K562 (cell line): ENCODE measurements at regions not wholly inside any gene's neighbourhood (a gene's known extent, or its start where the extent isn't known, plus 50 kb on each side); places are given as distances from the start of the nearest gene placed in this dataset.

Experiments used
- ATAC-seq: fragments of 200-7000 bp; cut with Tn5 transposase; 3 replicates; pipeline ENCODE4 v1.9.1; 2020; ENCODE audit warnings: moderate library complexity
- BruUV-seq: library from RNA; stranded (reverse); fragments of 400-500 nt; replicated peaks from 2 replicates; lab custom pipeline; 2021; lab: Mats Ljungman, UMichigan
- CTCF ChIA-PET: fragments of 300-600 bp; formaldehyde crosslinking; extraction: SDS; loops from one replicate; lab custom pipeline; 2021; ENCODE audit warnings: low intra/inter-chr PET ratio; lab: Yijun Ruan, JAX
- POLR2A ChIA-PET: fragments of 300-600, 350-650 bp; sonication (Branson Sonifier 250); formaldehyde crosslinking; extraction: SDS; loops from one replicate; lab custom pipeline; 2021; ENCODE audit warnings: antibody characterized with exemption, inconsistent platforms; lab: Yijun Ruan, JAX
- DNase-seq, 4 experiments: peaks; one replicate each; pipeline versions ENCODE4 v3.0.0 to v3.0.0-alpha.2; 2011 to 2018; ENCODE audit warnings: low spot score in 3 of 4, mixed read lengths in 3 of 4; ENCODE audit errors: extremely low read depth in 1 of 4
- FAIRE-seq: peaks from 2 replicates; lab custom pipeline; 2011; peaks lifted over from hg19 to GRCh38; lab: Jason Lieb, UNC
- H2AFZ ChIP-seq: 2 replicates; pipeline ENCODE4 v1.6.0; 2011; ENCODE audit warnings: low read depth, low read length, control low read depth, inconsistent platforms
- H3K27ac ChIP-seq: fragments of 200-600 bp; 3 replicates; pipeline ENCODE4 v1.8.0; 2011; ENCODE audit warnings: low read depth, mild to moderate bottlenecking, control low read depth, inconsistent platforms, low read length, moderate library complexity, mixed read lengths; ENCODE audit errors: extremely low read depth
- H3K27me3 ChIP-seq, 2 experiments: fragments of 300-600 bp in 1 of 2; 2 replicates in 1 of 2; 3 replicates in 1 of 2; pipeline versions ENCODE4 v1.6.0 to v1.8.0; 2011; ENCODE audit warnings: inconsistent platforms in 2 of 2, low read length in 2 of 2, mild to moderate bottlenecking in 1 of 2, mixed read lengths in 1 of 2, moderate library complexity in 1 of 2; ENCODE audit not compliant: control insufficient read depth in 2 of 2, insufficient read depth in 2 of 2
- H3K36me3 ChIP-seq: fragments of 300-600 bp; 3 replicates; pipeline ENCODE4 v1.8.0; 2011; ENCODE audit warnings: mild to moderate bottlenecking, low read length, inconsistent platforms; ENCODE audit not compliant: control insufficient read depth, insufficient read depth
- H3K4me1 ChIP-seq, 2 experiments: fragments of 200-600 bp in 1 of 2; replicated peaks in 1 of 2; 2 replicates in 1 of 2; 3 replicates in 1 of 2; pipeline versions ENCODE4 v1.5.1 to v1.8.0; 2011; ENCODE audit warnings: inconsistent platforms in 2 of 2, low read length in 2 of 2, mild to moderate bottlenecking in 1 of 2, mixed read lengths in 1 of 2, moderate library complexity in 1 of 2; ENCODE audit not compliant: control insufficient read depth in 2 of 2, insufficient read depth in 2 of 2
- H3K4me2 ChIP-seq: 2 replicates; pipeline ENCODE4 v1.6.1; 2011; ENCODE audit warnings: low read length, control low read depth, inconsistent platforms, mixed read lengths; ENCODE audit not compliant: insufficient read depth
- H3K4me3 ChIP-seq: fragments of 200-600 bp; sonication (generic), shearing (Covaris generic); 2 replicates; pipeline ENCODE4 v1.5.1; 2016; ENCODE audit warnings: control low read depth, inconsistent platforms
- H3K79me2 ChIP-seq: fragments of 200-600 bp; 3 replicates; pipeline ENCODE4 v1.8.0; 2011; ENCODE audit warnings: low read length, inconsistent platforms; ENCODE audit not compliant: control insufficient read depth, insufficient read depth
- H3K9ac ChIP-seq, 2 experiments: 2 replicates each; pipeline versions ENCODE4 v1.6.0 to v1.6.1; 2011; ENCODE audit warnings: low read depth in 2 of 2, low read length in 2 of 2, control low read depth in 1 of 2, inconsistent platforms in 1 of 2, mild to moderate bottlenecking in 1 of 2, mixed read lengths in 1 of 2; ENCODE audit not compliant: insufficient read depth in 1 of 2
- H3K9me1 ChIP-seq: one replicate; pipeline ENCODE4 v1.6.0; 2011; ENCODE audit warnings: inconsistent platforms, mild to moderate bottlenecking, low read length, moderate library complexity; ENCODE audit not compliant: control insufficient read depth, insufficient read depth
- H3K9me3 ChIP-seq: replicated peaks from 2 replicates; pipeline ENCODE4 v1.5.1; 2011; ENCODE audit warnings: low read depth, low read length, inconsistent platforms; ENCODE audit not compliant: control insufficient read depth, insufficient read depth
- H4K20me1 ChIP-seq: replicated peaks from 2 replicates; pipeline ENCODE4 v1.6.1; 2011; ENCODE audit warnings: low read length, inconsistent platforms, mixed read lengths; ENCODE audit not compliant: control insufficient read depth, insufficient read depth
- ARHGAP35 ChIP-seq: fragments of 450-650 bp; IDR thresholded peaks from 2 replicates; pipeline ENCODE4 v1.6.1; 2018; ENCODE audit not compliant: partially characterized antibody
- CBX3 ChIP-seq, 2 experiments: IDR thresholded peaks; 1 replicate in 1 of 2; 2 replicates in 1 of 2; pipeline ENCODE4 v1.6.1; 2012; ENCODE audit warnings: inconsistent platforms in 2 of 2, low read length in 2 of 2, borderline replicate concordance in 1 of 2, control low read depth in 1 of 2
- EGR1 ChIP-seq: fragments of 450-650 bp; conservative IDR thresholded peaks from 2 replicates; pipeline ENCODE4 v1.6.1; 2017; ENCODE audit warnings: mild to moderate bottlenecking
- MYNN ChIP-seq, 2 experiments: sonication (generic); formaldehyde crosslinking in 1 of 2; IDR thresholded peaks; 2 replicates each; pipeline versions ENCODE4 v1.5.0 to v1.6.1; 2016 to 2020; ENCODE audit warnings: antibody characterized with exemption in 1 of 2, missing genetic modification reagents in 1 of 2
- PREB ChIP-seq: sonication (generic); formaldehyde crosslinking; IDR thresholded peaks from 2 replicates; pipeline ENCODE4 v1.8.1; 2023; ENCODE audit warnings: mild to moderate bottlenecking, missing genetic modification reagents
- PTBP1 ChIP-seq: fragments of 200-400 bp; formaldehyde crosslinking; IDR thresholded peaks from 2 replicates; pipeline ENCODE4 v1.6.1; 2017; ENCODE audit warnings: low read depth, low read length
- SIN3B ChIP-seq: fragments of 450-650 bp; IDR thresholded peaks from 2 replicates; pipeline ENCODE4 v1.6.1; 2017; ENCODE audit warnings: low read depth, mild to moderate bottlenecking, moderate library complexity
- SMARCA4 ChIP-seq: fragments of 450-650 bp; IDR thresholded peaks from 2 replicates; pipeline ENCODE4 v1.6.1; 2016
- SNRNP70 ChIP-seq: fragments of 200-400 bp; formaldehyde crosslinking; optimal IDR thresholded peaks from 2 replicates; pipeline ENCODE3; 2017; ENCODE audit warnings: low read depth, low read length
- TBL1XR1 ChIP-seq, 2 experiments: IDR thresholded peaks; 2 replicates each; pipeline ENCODE4 v1.6.1; 2012; ENCODE audit warnings: improper control_type of control experiment in 2 of 2, low read length in 2 of 2, mild to moderate bottlenecking in 1 of 2
- TCF3 ChIP-seq: sonication (generic); formaldehyde crosslinking; IDR thresholded peaks from 2 replicates; pipeline ENCODE4 v1.4.0; 2020; ENCODE audit warnings: mild to moderate bottlenecking, missing genetic modification reagents
- ZNF239 ChIP-seq: fragments of 250-450 bp; sonication (Bioruptor Pico); IDR thresholded peaks from 2 replicates; pipeline ENCODE4 v1.4.0; 2020; ENCODE audit warnings: mild to moderate bottlenecking
- ZNF830 ChIP-seq: fragments of 250-450 bp; sonication (Bioruptor Pico); IDR thresholded peaks from 2 replicates; pipeline ENCODE4 v1.5.0; 2021; ENCODE audit warnings: mild to moderate bottlenecking
- WGBS: fragments of 100-300 bp; shearing (Covaris generic); methylation state at CpG from one replicate; pipeline ENCODE4 v1.1.6; 2016; ENCODE audit warnings: low coverage, mixed read lengths; ENCODE audit not compliant: insufficient coverage; ENCODE audit errors: missing lambda C conversion rate; 5-methylcytosine and 5-hydroxymethylcytosine counted together
- in situ Hi-C: fragments of 300-500 bp; cut with MboI; formaldehyde crosslinking; loops from 4 replicates; pipeline ENCODE4 v1.15.0; 2018; ENCODE audit warnings: inconsistent platforms, mixed read lengths
- intact Hi-C: fragments of 100-400 bp; cut with micrococcal nuclease; formaldehyde crosslinking; loops from 2 replicates; pipeline ENCODE4 v1.14.2; 2022
- TF ChIP-seq, protein P1 (sequence below), 3 experiments: IDR thresholded peaks in 2 of 3; conservative IDR thresholded peaks in 1 of 3; 2 replicates each; pipeline ENCODE4 v1.5.1; 2011 to 2012; ENCODE audit warnings: low read length in 3 of 3, mild to moderate bottlenecking in 3 of 3, control low read depth in 2 of 3, improper control_type of control experiment in 1 of 3, inconsistent platforms in 1 of 3, low read depth in 1 of 3, mixed read lengths in 1 of 3, moderate library complexity in 1 of 3; ENCODE audit not compliant: insufficient read depth in 2 of 3
- TF ChIP-seq, protein P2 (sequence below): sonication (generic); formaldehyde crosslinking; IDR thresholded peaks from 2 replicates; pipeline ENCODE4 v1.8.1; 2023; ENCODE audit warnings: mild to moderate bottlenecking, missing genetic modification reagents
- TF ChIP-seq, protein P3 (sequence below): fragments of 450-650 bp; conservative IDR thresholded peaks from 2 replicates; pipeline ENCODE4 v1.6.1; 2016; ENCODE audit warnings: missing genetic modification characterization, low read depth, mild to moderate bottlenecking, control low read depth, missing compliant biosample characterization

- POLR2A ChIA-PET = interaction anchor here (1.1 kb wide), 1 partner anchor 89 kb away, joined by 4 read pairs; no protein-coding TSS in a partner anchor
- in situ Hi-C loops (no loop called here), intact Hi-C loops (no loop called here)
- no peak overlapping the region for H2AFZ ChIP-seq
- H4K20me1 ChIP-seq = no peaks in the 10 kb centered on the region
- H3K9ac ChIP-seq = no peak overlapping the region
- no peaks in the 10 kb centered on the region for H3K79me2 ChIP-seq
- no peaks in the 10 kb centered on the region; the same call in 1 of the 2 replicates for H3K9me3 ChIP-seq
- WGBS = 2% methylated on average over 3 of the region's 3 CpGs
- DNase-seq (peak; percentile 15 to 71 (median 36)), ATAC-seq (peak; percentile 95), FAIRE-seq (peak; percentile 67)
- H3K4me3 ChIP-seq = no peak overlapping the region
- no peaks in the 10 kb centered on the region for H3K9me1 ChIP-seq
- CTCF ChIA-PET = no interaction called here
- no peak overlapping the region; the same call in 2 of the 3 replicates for H3K27ac ChIP-seq
- no peak overlapping the region for H3K4me2 ChIP-seq
- BruUV-seq = no TSS peak
- H3K4me1 ChIP-seq = peaks cover 0 to 6% of the 10 kb centered on the region in 2 experiments; a peak in 1 of 5 replicates
- no peaks in the 10 kb centered on the region for H3K27me3 ChIP-seq
- peaks cover 13% of the 10 kb centered on the region; the same call in 2 of the 3 replicates for H3K36me3 ChIP-seq
- TF ChIP-seq ZNF239 (CRISPR knock-in tag) (no peak), EGR1 (no peak), ARHGAP35 (no peak), TCF3 (CRISPR knock-in tag) (peak; percentile 73), CBX3 (IDR thresholded peaks at IDR 0.05; ENCODE audit: borderline replicate concordance in 1 of 2, low read length in 2 of 2) (no peak), SIN3B (no peak), PTBP1 (no peak), ZNF830 (no peak), TBL1XR1 (IDR thresholded peaks at IDR 0.05; ENCODE audit: low read length in 2 of 2) (no peak), MYNN (IDR thresholded peaks at IDR 0.05) (no peak), MYNN (CRISPR knock-in tag; IDR thresholded peaks at IDR 0.05) (no peak), SNRNP70 (no peak), PREB (CRISPR knock-in tag) (no peak), SMARCA4 (peak; percentile 63)
- TF ChIP-seq, protein P1, sequence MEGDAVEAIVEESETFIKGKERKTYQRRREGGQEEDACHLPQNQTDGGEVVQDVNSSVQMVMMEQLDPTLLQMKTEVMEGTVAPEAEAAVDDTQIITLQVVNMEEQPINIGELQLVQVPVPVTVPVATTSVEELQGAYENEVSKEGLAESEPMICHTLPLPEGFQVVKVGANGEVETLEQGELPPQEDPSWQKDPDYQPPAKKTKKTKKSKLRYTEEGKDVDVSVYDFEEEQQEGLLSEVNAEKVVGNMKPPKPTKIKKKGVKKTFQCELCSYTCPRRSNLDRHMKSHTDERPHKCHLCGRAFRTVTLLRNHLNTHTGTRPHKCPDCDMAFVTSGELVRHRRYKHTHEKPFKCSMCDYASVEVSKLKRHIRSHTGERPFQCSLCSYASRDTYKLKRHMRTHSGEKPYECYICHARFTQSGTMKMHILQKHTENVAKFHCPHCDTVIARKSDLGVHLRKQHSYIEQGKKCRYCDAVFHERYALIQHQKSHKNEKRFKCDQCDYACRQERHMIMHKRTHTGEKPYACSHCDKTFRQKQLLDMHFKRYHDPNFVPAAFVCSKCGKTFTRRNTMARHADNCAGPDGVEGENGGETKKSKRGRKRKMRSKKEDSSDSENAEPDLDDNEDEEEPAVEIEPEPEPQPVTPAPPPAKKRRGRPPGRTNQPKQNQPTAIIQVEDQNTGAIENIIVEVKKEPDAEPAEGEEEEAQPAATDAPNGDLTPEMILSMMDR (IDR thresholded peaks at IDR 0.05 in 2 of 3, conservative IDR thresholded peaks at IDR 0.05 in 1 of 3; ENCODE audit: insufficient read depth in 2 of 3, low read depth in 1 of 3, low read length in 3 of 3) = no peak
- TF ChIP-seq, protein P2, sequence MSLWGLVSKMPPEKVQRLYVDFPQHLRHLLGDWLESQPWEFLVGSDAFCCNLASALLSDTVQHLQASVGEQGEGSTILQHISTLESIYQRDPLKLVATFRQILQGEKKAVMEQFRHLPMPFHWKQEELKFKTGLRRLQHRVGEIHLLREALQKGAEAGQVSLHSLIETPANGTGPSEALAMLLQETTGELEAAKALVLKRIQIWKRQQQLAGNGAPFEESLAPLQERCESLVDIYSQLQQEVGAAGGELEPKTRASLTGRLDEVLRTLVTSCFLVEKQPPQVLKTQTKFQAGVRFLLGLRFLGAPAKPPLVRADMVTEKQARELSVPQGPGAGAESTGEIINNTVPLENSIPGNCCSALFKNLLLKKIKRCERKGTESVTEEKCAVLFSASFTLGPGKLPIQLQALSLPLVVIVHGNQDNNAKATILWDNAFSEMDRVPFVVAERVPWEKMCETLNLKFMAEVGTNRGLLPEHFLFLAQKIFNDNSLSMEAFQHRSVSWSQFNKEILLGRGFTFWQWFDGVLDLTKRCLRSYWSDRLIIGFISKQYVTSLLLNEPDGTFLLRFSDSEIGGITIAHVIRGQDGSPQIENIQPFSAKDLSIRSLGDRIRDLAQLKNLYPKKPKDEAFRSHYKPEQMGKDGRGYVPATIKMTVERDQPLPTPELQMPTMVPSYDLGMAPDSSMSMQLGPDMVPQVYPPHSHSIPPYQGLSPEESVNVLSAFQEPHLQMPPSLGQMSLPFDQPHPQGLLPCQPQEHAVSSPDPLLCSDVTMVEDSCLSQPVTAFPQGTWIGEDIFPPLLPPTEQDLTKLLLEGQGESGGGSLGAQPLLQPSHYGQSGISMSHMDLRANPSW = no peak
- TF ChIP-seq, protein P3, sequence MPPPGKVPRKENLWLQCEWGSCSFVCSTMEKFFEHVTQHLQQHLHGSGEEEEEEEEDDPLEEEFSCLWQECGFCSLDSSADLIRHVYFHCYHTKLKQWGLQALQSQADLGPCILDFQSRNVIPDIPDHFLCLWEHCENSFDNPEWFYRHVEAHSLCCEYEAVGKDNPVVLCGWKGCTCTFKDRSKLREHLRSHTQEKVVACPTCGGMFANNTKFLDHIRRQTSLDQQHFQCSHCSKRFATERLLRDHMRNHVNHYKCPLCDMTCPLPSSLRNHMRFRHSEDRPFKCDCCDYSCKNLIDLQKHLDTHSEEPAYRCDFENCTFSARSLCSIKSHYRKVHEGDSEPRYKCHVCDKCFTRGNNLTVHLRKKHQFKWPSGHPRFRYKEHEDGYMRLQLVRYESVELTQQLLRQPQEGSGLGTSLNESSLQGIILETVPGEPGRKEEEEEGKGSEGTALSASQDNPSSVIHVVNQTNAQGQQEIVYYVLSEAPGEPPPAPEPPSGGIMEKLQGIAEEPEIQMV (tag) = no peak
Observed at GRCh38 chr2:75960472-75961009, 249.8 kb upstream of the GCFC2 start.
